PC-3 (cell line): ENCODE measurements at regions not wholly inside any gene's neighbourhood (a gene's known extent, or its start where the extent isn't known, plus 50 kb on each side); places are given as distances from the start of the nearest gene placed in this dataset.

Source experiments
- ATAC-seq: fragments of 200-7000 bp; cut with Tn5 transposase; 2 replicates; pipeline ENCODE4 v1.9.1; 2020; ENCODE audit warnings: mild to moderate bottlenecking, moderate library complexity
- BruUV-seq: library from RNA; stranded (reverse); fragments of 400-500 nt; replicated peaks from 2 replicates; lab custom pipeline; 2021; lab: Mats Ljungman, UMichigan
- CTCF ChIA-PET: fragments of 300-600 bp; sonication (Branson Sonifier 250); formaldehyde crosslinking; loops from one replicate; lab custom pipeline; 2022; ENCODE audit warnings: antibody characterized with exemption; lab: Charles Lee
- POLR2A ChIA-PET: fragments of 300-600 bp; sonication (Branson Sonifier 250); formaldehyde crosslinking; loops from one replicate; lab custom pipeline; 2022; ENCODE audit warnings: antibody characterized with exemption; ENCODE audit not compliant: unreplicated experiment; lab: Charles Lee
- DNase-seq: peaks from one replicate; pipeline ENCODE4 v3.0.0-alpha.2; 2015
- H2AFZ ChIP-seq: fragments of 300-600 bp; sonication (generic); 2 replicates; pipeline ENCODE4 v1.6.0; 2016; ENCODE audit warnings: antibody characterized with exemption, low read length
- H3F3A ChIP-seq: fragments of 300-600 bp; sonication (generic); one replicate; pipeline ENCODE4 v1.6.0; 2017; ENCODE audit warnings: antibody characterized with exemption, low read length, control low read depth, mild to moderate bottlenecking; ENCODE audit not compliant: unreplicated experiment
- H3K27ac ChIP-seq: fragments of 300-600 bp; sonication (generic); 2 replicates; pipeline ENCODE4 v1.5.1; 2016; ENCODE audit warnings: mild to moderate bottlenecking, low read length
- H3K27me3 ChIP-seq: fragments of 300-600 bp; sonication (generic); 2 replicates; pipeline ENCODE4 v1.6.1; 2016; ENCODE audit warnings: low read length, mixed read lengths
- H3K36me3 ChIP-seq: fragments of 300-600 bp; sonication (generic); 2 replicates; pipeline ENCODE4 v1.6.1; 2016; ENCODE audit warnings: low read depth, mixed run types, low read length, mixed read lengths
- H3K4me1 ChIP-seq: fragments of 300-600 bp; sonication (generic); 2 replicates; pipeline ENCODE4 v1.5.1; 2016; ENCODE audit warnings: low read length; ENCODE audit not compliant: insufficient read depth
- H3K4me2 ChIP-seq: fragments of 300-600 bp; sonication (generic); 2 replicates; pipeline ENCODE4 v1.6.0; 2016; ENCODE audit warnings: low read length
- H3K4me3 ChIP-seq: fragments of 300-600 bp; sonication (generic); 2 replicates; pipeline ENCODE4 v1.5.1; 2016; ENCODE audit warnings: mild to moderate bottlenecking, low read length, mixed read lengths
- H3K79me2 ChIP-seq: fragments of 300-600 bp; sonication (generic); 2 replicates; pipeline ENCODE4 v1.6.1; 2017; ENCODE audit warnings: low read length, mixed read lengths
- H3K9ac ChIP-seq: fragments of 300-600 bp; sonication (generic); 2 replicates; pipeline ENCODE4 v1.6.0; 2016; ENCODE audit warnings: mild to moderate bottlenecking, low read length
- H3K9me2 ChIP-seq: fragments of 300-600 bp; sonication (generic); replicated peaks from 2 replicates; pipeline ENCODE4 v1.6.1; 2016; ENCODE audit warnings: mixed run types, low read length, mixed read lengths
- H3K9me3 ChIP-seq: fragments of 300-600 bp; sonication (generic); 2 replicates; pipeline ENCODE4 v1.6.1; 2016; ENCODE audit warnings: low read length, mixed read lengths
- H4K20me1 ChIP-seq: fragments of 300-600 bp; sonication (generic); 2 replicates; pipeline ENCODE4 v1.6.1; 2016; ENCODE audit warnings: low read length, mixed read lengths
- EZH2 ChIP-seq: fragments of 300-600 bp; sonication (generic); IDR thresholded peaks from one replicate; pipeline ENCODE4 v1.6.1; 2017; ENCODE audit warnings: antibody characterized with exemption, mild to moderate bottlenecking, low read length; ENCODE audit not compliant: unreplicated experiment
- EZH2phosphoT487 ChIP-seq: fragments of 300-600 bp; sonication (generic); IDR thresholded peaks from 2 replicates; pipeline ENCODE4 v1.6.1; 2018; ENCODE audit warnings: mild to moderate bottlenecking, antibody characterized with exemption, low read length, borderline replicate concordance
- intact Hi-C: fragments of 100-400 bp; cut with micrococcal nuclease; formaldehyde crosslinking; loops from 2 replicates; pipeline ENCODE4 v1.9.0; 2023
- TF ChIP-seq, protein P1 (sequence below): fragments of 300-600 bp; sonication (generic); conservative IDR thresholded peaks from 2 replicates; pipeline ENCODE4 v1.5.1; 2017; ENCODE audit warnings: antibody characterized with exemption, low read depth, mild to moderate bottlenecking, low read length

GRCh38 chr16:77571115-77571862 lies 136.5 kb upstream of the ADAMTS18 start:
- no TSS peak for BruUV-seq
- ATAC-seq (no peak), DNase-seq (no peak)
- Histone ChIP-seq H3K9me3 (no peaks in the 10 kb centered on the region), H3K4me3 (no peak overlapping the region), H3K9ac (no peak overlapping the region), H3K27me3 (peaks cover 20% of the 10 kb centered on the region), H2AFZ (no peak overlapping the region), H3K4me1 (no peaks in the 10 kb centered on the region), H3K79me2 (no peaks in the 10 kb centered on the region), H3K36me3 (no peaks in the 10 kb centered on the region), H3K4me2 (no peak overlapping the region), H3K9me2 (no peaks in the 10 kb centered on the region), H4K20me1 (no peaks in the 10 kb centered on the region), H3K27ac (no peak overlapping the region), H3F3A (no peaks in the 10 kb centered on the region)
- TF ChIP-seq, protein P1, sequence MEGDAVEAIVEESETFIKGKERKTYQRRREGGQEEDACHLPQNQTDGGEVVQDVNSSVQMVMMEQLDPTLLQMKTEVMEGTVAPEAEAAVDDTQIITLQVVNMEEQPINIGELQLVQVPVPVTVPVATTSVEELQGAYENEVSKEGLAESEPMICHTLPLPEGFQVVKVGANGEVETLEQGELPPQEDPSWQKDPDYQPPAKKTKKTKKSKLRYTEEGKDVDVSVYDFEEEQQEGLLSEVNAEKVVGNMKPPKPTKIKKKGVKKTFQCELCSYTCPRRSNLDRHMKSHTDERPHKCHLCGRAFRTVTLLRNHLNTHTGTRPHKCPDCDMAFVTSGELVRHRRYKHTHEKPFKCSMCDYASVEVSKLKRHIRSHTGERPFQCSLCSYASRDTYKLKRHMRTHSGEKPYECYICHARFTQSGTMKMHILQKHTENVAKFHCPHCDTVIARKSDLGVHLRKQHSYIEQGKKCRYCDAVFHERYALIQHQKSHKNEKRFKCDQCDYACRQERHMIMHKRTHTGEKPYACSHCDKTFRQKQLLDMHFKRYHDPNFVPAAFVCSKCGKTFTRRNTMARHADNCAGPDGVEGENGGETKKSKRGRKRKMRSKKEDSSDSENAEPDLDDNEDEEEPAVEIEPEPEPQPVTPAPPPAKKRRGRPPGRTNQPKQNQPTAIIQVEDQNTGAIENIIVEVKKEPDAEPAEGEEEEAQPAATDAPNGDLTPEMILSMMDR = no peak
- TF ChIP-seq EZH2 (no peak), EZH2phosphoT487 (no peak)
- POLR2A ChIA-PET = no interaction called here
- intact Hi-C loops = no loop called here
- CTCF ChIA-PET = no interaction called here

DNA sequence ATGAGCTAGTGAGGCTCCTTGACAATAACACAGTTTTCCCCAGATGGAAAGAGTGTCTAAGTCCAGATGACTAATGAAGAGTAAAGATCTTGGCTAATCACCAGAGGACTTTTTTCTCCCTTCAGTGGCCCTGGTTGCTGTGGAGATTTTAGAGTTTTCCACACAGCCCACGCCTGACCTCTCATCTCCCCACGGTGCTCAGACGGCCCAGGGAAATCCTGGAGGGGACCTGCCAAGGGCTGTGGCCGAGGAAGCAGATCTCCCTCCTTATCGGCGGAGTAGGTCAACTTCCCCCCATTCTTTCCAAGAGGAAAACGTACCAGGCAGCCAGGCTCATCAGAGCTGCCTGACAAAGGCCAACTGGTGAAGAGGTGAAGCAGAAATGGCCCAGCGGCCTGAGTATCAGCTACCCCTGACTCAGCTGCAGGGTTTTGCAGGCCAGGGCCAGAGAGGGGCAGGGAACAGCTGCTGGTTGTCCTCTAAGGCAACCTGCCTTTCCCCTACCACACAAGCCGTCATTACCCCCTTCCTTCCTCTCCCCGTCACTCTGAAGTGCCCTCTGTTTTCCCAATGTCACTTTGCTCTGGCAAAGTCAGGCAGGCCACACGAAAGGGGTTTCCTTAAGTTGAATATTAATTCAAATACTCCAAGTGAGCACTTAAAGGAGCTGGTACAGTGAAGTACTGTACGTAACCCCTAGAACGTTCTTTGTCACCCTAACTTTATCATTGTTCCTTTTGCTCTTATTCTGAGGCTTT lies 140.2 kb upstream of the ADAMTS18 start:
- Histone ChIP-seq H3K27ac (no peak overlapping the region), H3K4me1 (no peaks in the 10 kb centered on the region), H3K4me3 (no peak overlapping the region), H3K36me3 (no peaks in the 10 kb centered on the region), H3K9me2 (no peaks in the 10 kb centered on the region), H3K27me3 (peaks cover 10% of the 10 kb centered on the region; the same call in 1 of the 2 replicates), H3K9me3 (no peaks in the 10 kb centered on the region), H2AFZ (no peak overlapping the region), H4K20me1 (no peaks in the 10 kb centered on the region), H3K9ac (no peak overlapping the region), H3K79me2 (no peaks in the 10 kb centered on the region), H3F3A (no peaks in the 10 kb centered on the region), H3K4me2 (no peak overlapping the region)
- ChIA-PET CTCF (no interaction called here), POLR2A (no interaction called here)
- intact Hi-C loops = no loop called here
- no TSS peak for BruUV-seq
- no peak for ATAC-seq
- TF ChIP-seq EZH2phosphoT487 = no peak
- no peak for TF ChIP-seq EZH2
- TF ChIP-seq, protein P1 = no peak
- no peak for DNase-seq

DNA sequence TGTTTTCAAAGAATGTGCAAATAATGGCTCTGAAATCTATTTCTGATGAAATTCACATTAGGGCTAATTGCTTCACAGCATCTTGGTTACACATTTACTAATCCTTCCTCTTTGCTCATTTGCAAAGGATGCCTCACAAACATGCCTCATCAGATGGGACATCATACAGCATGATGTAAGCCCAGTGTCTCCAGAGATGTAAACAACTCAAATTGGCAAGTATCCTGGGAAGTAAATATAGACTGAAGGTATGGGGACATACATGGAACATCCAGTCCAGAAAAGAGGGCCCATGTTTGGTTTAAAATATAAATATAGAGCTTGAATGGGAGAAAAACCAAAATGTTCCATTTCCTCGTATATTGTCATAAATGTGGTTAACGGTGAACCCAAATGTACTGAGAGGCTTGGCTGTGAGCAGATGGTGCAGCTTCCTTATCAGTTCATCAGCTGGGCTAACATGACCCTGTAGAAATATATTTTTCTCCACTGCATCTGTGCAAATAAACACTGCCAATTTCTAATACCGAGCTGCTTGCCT lies 142.9 kb upstream of the NUDT7 start:
- Histone ChIP-seq H3K9me2 (no peaks in the 10 kb centered on the region), H3K36me3 (no peaks in the 10 kb centered on the region), H3K9ac (no peak overlapping the region), H3K4me2 (no peak overlapping the region), H3F3A (no peaks in the 10 kb centered on the region), H3K27me3 (peaks cover 14% of the 10 kb centered on the region; the same call in 1 of the 2 replicates), H2AFZ (no peak overlapping the region), H3K4me3 (no peak overlapping the region), H3K4me1 (no peaks in the 10 kb centered on the region), H3K9me3 (no peaks in the 10 kb centered on the region), H4K20me1 (no peaks in the 10 kb centered on the region), H3K27ac (no peak overlapping the region), H3K79me2 (no peaks in the 10 kb centered on the region)
- DNase-seq = no peak
- TF ChIP-seq, protein P1 = no peak
- TF ChIP-seq EZH2phosphoT487 (no peak), EZH2 (no peak)
- ChIA-PET POLR2A (no interaction called here), CTCF (no interaction called here)
- BruUV-seq = no TSS peak
- intact Hi-C loops = no loop called here
- no peak for ATAC-seq
